Right renal pelvis (tissue), 4 donors: ENCODE measurements at regions not wholly inside any gene's neighbourhood (a gene's known extent, or its start where the extent isn't known, plus 50 kb on each side); places are given as distances from the start of the nearest gene placed in this dataset.

ENCODE experiments used
- DNase-seq, 4 donors: peaks; one replicate each; pipeline ENCODE4 v3.0.0-alpha.2; 2013; ENCODE audit warnings: low read depth in 4 of 4, low spot score in 3 of 4, missing footprints in 1 of 4

DNA sequence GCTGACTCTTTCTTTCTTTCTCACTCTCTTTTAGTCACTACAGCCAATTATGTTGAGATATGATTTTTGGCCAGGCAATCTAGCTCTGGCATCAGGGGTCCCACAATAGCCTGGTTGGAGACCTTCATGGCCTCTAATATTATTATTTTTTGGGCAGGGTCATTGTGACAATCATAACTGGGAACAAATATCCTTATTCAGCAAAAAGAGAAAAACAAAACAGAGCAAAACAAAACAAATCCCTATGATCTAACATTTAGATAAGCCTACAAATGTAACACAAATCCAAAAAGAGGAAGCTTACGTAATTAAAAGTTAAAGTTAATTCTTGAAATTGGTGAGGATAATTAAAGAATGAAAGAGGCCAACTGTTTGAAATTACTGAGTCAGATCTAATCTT lies 640.0 kb downstream of the TUSC7 start:
- DNase-seq = no peak

DNA sequence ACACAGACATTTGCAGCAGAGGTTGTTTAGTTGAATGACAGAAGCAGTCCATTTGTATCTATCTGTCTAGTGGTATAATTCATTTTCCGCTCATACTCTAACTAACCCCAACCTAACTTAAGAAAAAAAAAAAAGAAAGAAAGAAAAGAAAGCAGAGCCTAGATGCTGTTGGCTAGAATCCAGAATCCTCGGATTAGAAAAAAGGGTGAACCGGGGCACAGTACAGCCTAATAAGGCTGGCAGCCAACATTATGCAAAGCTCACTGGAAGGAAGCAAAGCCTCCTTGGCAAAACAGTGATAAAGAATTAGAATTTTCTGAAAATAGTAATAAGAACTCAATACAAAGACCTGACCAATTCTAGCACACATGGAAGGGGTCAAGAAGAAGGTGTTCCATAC lies 640.8 kb downstream of the TUSC7 start:
- no peak for DNase-seq

- peak in 1 of 4 donors; percentile 4 for DNase-seq
These were observed 646.0 kb downstream of the TUSC7 start for GRCh38 chr3:117355566-117355965.

- DNase-seq = no peak
These were observed 646.6 kb downstream of the TUSC7 start for GRCh38 chr3:117356091-117356705.

DNA sequence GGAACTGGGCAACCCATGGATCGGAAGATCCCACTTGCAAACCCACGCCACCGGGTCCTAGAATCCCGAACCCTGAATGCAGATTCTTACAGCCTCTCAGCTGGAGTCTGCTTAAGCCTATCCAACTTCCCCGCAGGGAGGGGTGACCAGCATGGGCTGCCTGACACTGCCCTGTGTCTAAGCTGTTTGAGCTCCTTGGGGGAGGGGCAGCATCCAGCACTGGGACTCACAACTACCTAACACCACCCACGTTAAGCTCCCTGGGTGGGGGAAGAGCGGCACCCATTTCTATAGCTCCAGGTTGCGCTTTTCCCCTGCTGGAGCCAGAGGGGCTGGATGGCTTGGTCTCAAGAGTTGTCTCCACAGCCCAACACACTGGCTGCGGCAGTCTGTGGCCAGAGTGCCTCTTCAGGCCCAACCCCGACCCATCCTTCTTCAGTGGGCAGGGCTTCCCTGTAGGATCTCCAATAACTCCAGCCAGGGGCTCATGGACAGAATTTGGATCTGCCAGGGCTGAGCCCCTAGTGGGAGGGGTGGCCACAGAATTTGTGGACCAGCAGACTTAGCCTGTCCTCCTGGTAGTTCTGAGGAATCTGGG lies 649.2 kb downstream of the TUSC7 start:
- DNase-seq = no peak

- DNase-seq = no peak
These were observed 657.0 kb downstream of the TUSC7 start for GRCh38 chr3:117366574-117366973.

DNA sequence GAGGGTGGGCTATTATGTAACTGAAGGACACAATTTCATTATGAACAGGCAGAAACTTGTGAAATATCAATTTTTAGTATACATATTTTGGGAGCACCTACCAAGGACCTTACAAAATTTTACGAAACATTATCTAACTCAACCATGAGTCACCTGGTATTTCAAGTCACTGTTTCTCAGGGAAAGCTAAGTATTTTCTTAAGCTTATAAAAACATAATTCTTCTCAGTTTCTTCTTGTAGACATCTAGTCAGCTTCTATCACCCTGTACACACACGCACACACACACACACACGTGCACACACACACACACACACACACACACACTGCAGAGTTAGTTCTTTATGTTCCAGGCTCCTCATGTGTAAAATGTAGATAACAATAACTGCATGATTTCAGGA lies 658.3 kb downstream of the TUSC7 start:
- no peak for DNase-seq

DNA sequence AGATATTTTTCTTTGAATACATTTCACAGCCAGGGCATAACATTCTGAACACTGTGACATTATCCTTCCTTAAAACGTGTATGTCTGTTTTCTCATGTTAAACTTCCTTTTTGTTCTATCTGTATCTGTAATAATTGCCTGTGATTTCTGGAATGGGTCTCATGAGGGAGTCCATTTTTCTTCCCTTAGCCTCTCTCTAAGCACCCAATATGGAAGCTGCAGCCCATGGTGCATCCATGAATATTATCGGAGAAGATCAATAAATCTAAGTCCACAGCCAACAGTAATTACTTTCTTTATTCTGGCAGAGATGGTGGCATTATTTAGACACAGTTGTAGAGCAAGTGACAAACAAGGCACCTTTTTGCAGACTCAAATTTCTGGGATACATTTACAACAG lies 671.1 kb downstream of the TUSC7 start:
- DNase-seq = no peak

DNA sequence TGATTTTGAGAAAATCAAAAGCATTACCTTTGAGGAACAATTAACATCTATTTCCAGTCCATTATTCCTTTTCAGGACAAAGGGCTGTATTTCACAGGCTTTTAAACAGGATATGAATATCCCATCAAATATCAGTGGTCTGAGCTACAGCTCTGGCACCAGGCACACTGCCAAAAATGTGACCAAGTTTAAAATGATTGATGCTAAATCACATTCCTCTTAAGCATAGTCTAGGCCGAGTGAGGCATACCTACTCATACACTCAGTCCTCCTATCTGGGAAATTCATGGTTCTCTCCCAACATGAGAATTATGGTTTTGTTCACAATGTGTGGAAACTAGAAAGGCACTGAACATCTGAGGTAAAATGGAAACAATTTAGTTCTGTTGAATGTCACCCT lies 683.5 kb downstream of the TUSC7 start:
- DNase-seq = no peak

- no peak for DNase-seq
These were observed 688.7 kb downstream of the TUSC7 start for GRCh38 chr3:117398141-117398899.

- no peak for DNase-seq
These were observed 689.9 kb downstream of the TUSC7 start for GRCh38 chr3:117399311-117400078.

GRCh38 chr3:117400303-117400702 lies 690.7 kb downstream of the TUSC7 start:
- DNase-seq = no peak

GRCh38 chr3:117404141-117404540 lies 694.6 kb downstream of the TUSC7 start:
- DNase-seq = no peak

GRCh38 chr3:117404730-117405129 lies 695.2 kb downstream of the TUSC7 start:
- no peak for DNase-seq

DNA sequence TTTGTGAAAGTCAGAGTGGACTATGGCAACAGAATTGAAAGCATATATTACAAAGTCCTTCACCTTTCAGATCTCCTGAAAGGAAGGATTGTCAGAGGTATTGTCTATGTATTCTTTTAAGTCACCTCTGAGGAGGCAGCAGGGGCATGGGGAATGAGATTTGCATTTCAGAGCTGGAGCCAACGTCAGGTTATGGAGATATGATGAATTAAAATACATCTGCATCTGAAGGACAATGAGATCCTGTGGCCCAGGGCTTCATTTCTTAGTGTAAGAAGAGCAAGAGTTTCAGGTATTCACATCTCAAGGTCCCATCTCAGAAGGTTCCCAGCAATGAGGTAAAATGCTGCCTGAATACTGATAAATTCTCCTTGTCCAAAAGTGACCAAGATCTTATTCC lies 695.8 kb downstream of the TUSC7 start:
- DNase-seq = no peak

DNA sequence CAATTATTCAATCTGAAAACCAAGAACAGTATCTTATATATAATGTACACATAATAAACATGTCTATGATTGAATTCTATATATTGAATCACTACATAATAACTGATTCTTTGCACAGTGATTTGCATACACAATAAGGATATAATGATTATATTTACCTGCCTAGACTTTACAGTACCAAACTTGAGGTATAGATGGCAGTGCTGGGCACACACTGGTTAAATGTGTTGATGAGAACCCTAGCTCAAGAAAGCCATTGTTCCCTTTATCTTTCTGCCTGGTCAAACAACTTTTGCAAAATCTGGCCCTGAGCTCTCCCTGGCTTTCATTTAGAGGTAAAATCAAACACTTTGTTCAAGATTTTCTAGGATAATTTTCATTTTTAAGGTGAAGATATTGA lies 697.7 kb downstream of the TUSC7 start:
- DNase-seq = no peak

DNA sequence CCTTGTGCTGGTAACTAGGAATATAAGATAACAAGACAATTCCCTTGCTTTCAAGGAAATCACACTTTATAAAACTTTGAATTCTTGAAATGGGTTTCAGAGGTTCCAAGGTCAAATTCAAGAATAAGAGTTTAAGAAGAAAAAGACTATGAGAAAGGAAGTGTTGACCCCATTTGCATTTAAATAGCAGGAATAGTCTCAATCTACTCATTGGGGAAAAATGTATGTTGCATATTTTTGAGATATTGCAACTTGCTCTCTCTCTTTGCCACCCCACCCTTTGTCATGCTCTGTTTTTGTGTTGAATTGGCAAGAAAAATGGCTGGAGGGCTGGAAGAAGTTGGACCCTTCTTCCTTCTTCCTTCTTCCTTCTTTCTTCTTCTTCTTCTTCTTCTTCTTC lies 699.2 kb downstream of the TUSC7 start:
- DNase-seq = no peak

- DNase-seq = no peak
These were observed 699.7 kb downstream of the TUSC7 start for GRCh38 chr3:117409256-117409655.

DNA sequence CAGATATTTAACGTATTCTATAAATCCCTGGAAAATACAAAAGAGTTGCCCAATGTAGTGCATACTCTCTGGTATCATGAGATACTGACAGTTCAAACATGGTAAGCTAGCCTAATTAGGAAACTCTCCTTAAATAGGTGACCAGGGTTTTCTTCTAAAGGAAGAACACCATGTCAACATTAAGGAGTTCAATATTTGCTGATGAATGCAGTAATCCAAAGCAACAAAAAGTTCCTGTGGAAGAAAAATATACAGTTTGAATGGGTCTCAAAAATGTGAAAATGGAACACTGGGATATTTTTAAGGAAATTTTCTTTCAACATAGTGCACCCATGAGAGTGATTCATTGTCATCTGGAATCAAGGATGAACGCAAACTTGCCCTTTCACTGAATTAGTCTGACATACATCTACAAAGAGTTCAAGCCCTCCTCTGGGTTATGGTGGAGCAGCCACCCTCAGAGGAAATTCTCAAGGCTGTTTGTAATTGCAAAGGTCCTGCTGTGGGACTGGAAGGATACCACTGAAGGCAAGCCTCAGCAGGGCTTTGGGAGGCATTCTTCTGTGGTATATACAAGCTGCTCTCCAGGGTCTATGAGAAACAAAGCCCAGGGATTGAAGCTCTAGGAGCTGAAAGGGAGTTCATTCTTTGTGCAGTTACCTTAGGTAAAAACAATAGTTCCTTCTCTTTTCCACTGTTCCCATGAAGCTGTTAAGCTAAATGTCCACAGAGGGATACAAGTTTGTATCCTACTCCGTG lies 700.3 kb downstream of the TUSC7 start:
- DNase-seq = no peak

DNA sequence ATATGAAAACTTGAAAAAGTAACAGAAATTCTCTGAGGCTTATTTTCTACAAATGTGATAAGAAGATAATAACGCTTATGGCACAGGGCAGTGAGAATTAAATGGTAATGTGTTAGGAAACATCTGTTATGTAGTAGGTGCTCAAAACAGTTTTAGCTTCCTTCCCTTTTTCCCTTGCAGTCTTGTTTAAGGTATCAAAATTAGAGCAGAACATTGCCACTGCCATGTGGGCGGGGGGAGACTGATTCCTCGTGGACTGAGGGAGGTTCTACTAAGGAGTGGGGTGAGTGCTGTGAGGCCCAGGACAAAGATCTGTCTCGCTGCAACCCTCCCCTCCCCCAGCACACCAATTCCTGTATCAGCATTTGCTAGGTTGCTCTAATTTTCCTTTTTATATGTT lies 702.4 kb downstream of the TUSC7 start:
- DNase-seq = no peak

- no peak for DNase-seq
These were observed 707.8 kb downstream of the TUSC7 start for GRCh38 chr3:117417411-117417810.
